Right lobe of liver (tissue), 4 donors: ENCODE measurements at regions not wholly inside any gene's neighbourhood (a gene's known extent, or its start where the extent isn't known, plus 50 kb on each side); places are given as distances from the start of the nearest gene placed in this dataset.

Experiments
- POLR2A ChIP-seq: fragments of 450-650 bp; IDR thresholded peaks from one replicate; pipeline ENCODE4 v1.6.1; 2017; ENCODE audit warnings: antibody characterized with exemption, mild to moderate bottlenecking
- TF ChIP-seq, protein P1 (sequence below), 4 donors: fragments of 200-600 bp in 3 of 4; fragments of 450-650 bp in 1 of 4; IDR thresholded peaks; one replicate each; pipeline versions ENCODE4 v1.5.1 to v1.8.0; 2016 to 2022; ENCODE audit warnings: antibody characterized with exemption in 4 of 4, mild to moderate bottlenecking in 2 of 4
- donor health status: DM: no; HTN: no; CAD: no.
- donor health status: DM: no; HTN: no; CAD: no.
- donor health status: DM: no; HTN: yes; CAD: no.

- TF ChIP-seq, protein P1, sequence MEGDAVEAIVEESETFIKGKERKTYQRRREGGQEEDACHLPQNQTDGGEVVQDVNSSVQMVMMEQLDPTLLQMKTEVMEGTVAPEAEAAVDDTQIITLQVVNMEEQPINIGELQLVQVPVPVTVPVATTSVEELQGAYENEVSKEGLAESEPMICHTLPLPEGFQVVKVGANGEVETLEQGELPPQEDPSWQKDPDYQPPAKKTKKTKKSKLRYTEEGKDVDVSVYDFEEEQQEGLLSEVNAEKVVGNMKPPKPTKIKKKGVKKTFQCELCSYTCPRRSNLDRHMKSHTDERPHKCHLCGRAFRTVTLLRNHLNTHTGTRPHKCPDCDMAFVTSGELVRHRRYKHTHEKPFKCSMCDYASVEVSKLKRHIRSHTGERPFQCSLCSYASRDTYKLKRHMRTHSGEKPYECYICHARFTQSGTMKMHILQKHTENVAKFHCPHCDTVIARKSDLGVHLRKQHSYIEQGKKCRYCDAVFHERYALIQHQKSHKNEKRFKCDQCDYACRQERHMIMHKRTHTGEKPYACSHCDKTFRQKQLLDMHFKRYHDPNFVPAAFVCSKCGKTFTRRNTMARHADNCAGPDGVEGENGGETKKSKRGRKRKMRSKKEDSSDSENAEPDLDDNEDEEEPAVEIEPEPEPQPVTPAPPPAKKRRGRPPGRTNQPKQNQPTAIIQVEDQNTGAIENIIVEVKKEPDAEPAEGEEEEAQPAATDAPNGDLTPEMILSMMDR (IDR thresholded peaks at IDR 0.05) = no peak
- TF ChIP-seq POLR2A = no peak
These were observed 357.8 kb upstream of the PTBP2 start for GRCh38 chr1:96363826-96364225.
